HCT116 (cell line): ENCODE measurements at regions not wholly inside any gene's neighbourhood (a gene's known extent, or its start where the extent isn't known, plus 50 kb on each side); places are given as distances from the start of the nearest gene placed in this dataset.

Source experiments
- ATAC-seq: fragments of 200-7000 bp; cut with Tn5 transposase; 2 replicates; pipeline ENCODE4 v1.9.1; 2020; ENCODE audit warnings: mild to moderate bottlenecking, moderate library complexity
- BruUV-seq: library from RNA; stranded (reverse); fragments of 400-500 nt; replicated peaks from 2 replicates; lab custom pipeline; 2021; lab: Mats Ljungman, UMichigan
- CTCF ChIA-PET: fragments of 300-600 bp; sonication (Branson Sonifier 250); formaldehyde crosslinking; loops from one replicate; lab custom pipeline; 2021; ENCODE audit warnings: antibody characterized with exemption; lab: Charles Lee
- POLR2A ChIA-PET: fragments of 300-600, 350-600 bp; sonication (Branson Sonifier 250); formaldehyde crosslinking; loops from one replicate; lab custom pipeline; 2021; ENCODE audit warnings: antibody characterized with exemption; lab: Charles Lee
- RAD21 ChIA-PET, 2 experiments: fragments of 300-600 bp; sonication (Branson Sonifier 250); formaldehyde crosslinking; loops; one replicate each; lab custom pipeline; 2023; ENCODE audit warnings: low total read pairs in 2 of 2; ENCODE audit not compliant: uncharacterized antibody in 2 of 2, unreplicated experiment in 2 of 2, low non-redundant PET in 1 of 2; lab: Charles Lee
- DNase-seq: peaks from one replicate; pipeline ENCODE4 v3.0.0-alpha.2; 2010; ENCODE audit warnings: low read depth, low spot score
- H2AFZ ChIP-seq: fragments of 200-600 bp; shearing (Covaris generic), sonication (generic); 2 replicates; pipeline ENCODE4 v1.6.1; 2017; ENCODE audit warnings: low read depth, mixed run types, mixed read lengths, antibody characterized with exemption, low read length; ENCODE audit not compliant: poor library complexity, severe bottlenecking
- H3K27ac ChIP-seq: 2 replicates; pipeline ENCODE4 v1.5.1; 2012; ENCODE audit warnings: low read depth, low read length
- H3K27me3 ChIP-seq: fragments of 200-600 bp; sonication (generic); 2 replicates; pipeline ENCODE4 v1.6.1; 2016; ENCODE audit warnings: mixed run types, low read length, mixed read lengths; ENCODE audit not compliant: insufficient read depth
- H3K36me3 ChIP-seq, 2 experiments: fragments of 200-500 bp in 1 of 2; fragments of 200-600 bp in 1 of 2; sonication (Bioruptor generic) in 1 of 2; sonication (generic) in 1 of 2; 2 replicates each; pipeline versions ENCODE4 v1.5.1 to v1.6.1; 2014 to 2016; ENCODE audit warnings: low read length in 2 of 2, inconsistent platforms in 1 of 2, mixed read lengths in 1 of 2, mixed run types in 1 of 2; ENCODE audit not compliant: insufficient read depth in 2 of 2, control insufficient read depth in 1 of 2
- H3K4me1 ChIP-seq, 2 experiments: fragments of 200-600 bp in 1 of 2; sonication (generic) in 1 of 2; 2 replicates each; pipeline versions ENCODE4 v1.5.1 to v1.6.1; 2012 to 2017; ENCODE audit warnings: low read length in 2 of 2, inconsistent platforms in 1 of 2, mild to moderate bottlenecking in 1 of 2, mixed read lengths in 1 of 2, mixed run types in 1 of 2, moderate library complexity in 1 of 2; ENCODE audit not compliant: insufficient read depth in 2 of 2, control insufficient read depth in 1 of 2
- H3K4me2 ChIP-seq: fragments of 200-600 bp; sonication (generic); 2 replicates; pipeline ENCODE4 v1.6.1; 2017; ENCODE audit warnings: mixed run types, low read length, mixed read lengths
- H3K4me3 ChIP-seq, 2 experiments: fragments of 200-600 bp in 1 of 2; sonication (generic) in 1 of 2; replicated peaks in 1 of 2; 2 replicates each; pipeline ENCODE4 v1.5.1; 2011 to 2016; ENCODE audit warnings: low read length in 2 of 2, control low read depth in 1 of 2, low read depth in 1 of 2, mild to moderate bottlenecking in 1 of 2, mixed read lengths in 1 of 2, mixed run types in 1 of 2
- H3K79me2 ChIP-seq: fragments of 200-600 bp; sonication (generic); 2 replicates; pipeline ENCODE4 v1.6.1; 2017; ENCODE audit warnings: mild to moderate bottlenecking, mixed run types, low read length, moderate library complexity, mixed read lengths; ENCODE audit not compliant: insufficient read depth
- H3K9ac ChIP-seq: fragments of 200-600 bp; sonication (generic); 2 replicates; pipeline ENCODE4 v1.6.1; 2016; ENCODE audit warnings: low read length, mixed read lengths
- H3K9me2 ChIP-seq: fragments of 200-600 bp; sonication (generic), shearing (Covaris generic); 2 replicates; pipeline ENCODE4 v1.6.1; 2017; ENCODE audit warnings: mixed run types, mild to moderate bottlenecking, moderate library complexity; ENCODE audit not compliant: insufficient read depth
- H3K9me3 ChIP-seq, 2 experiments: fragments of 200-500 bp in 1 of 2; fragments of 200-600 bp in 1 of 2; sonication (Bioruptor generic) in 1 of 2; sonication (generic) in 1 of 2; 2 replicates each; pipeline ENCODE4 v1.6.1; 2014 to 2017; ENCODE audit warnings: low read length in 2 of 2, mixed read lengths in 2 of 2, inconsistent platforms in 1 of 2, low read depth in 1 of 2, mild to moderate bottlenecking in 1 of 2, mixed run types in 1 of 2, moderate library complexity in 1 of 2; ENCODE audit not compliant: control insufficient read depth in 1 of 2, insufficient read depth in 1 of 2
- H4K20me1 ChIP-seq: fragments of 200-600 bp; sonication (generic), shearing (Covaris generic); 2 replicates; pipeline ENCODE4 v1.6.1; 2017; ENCODE audit warnings: mixed run types, mild to moderate bottlenecking, moderate library complexity; ENCODE audit not compliant: insufficient read depth
- CEBPB ChIP-seq: IDR thresholded peaks from 2 replicates; pipeline ENCODE4 v1.6.1; 2012; ENCODE audit warnings: low read depth
- EGR1 ChIP-seq: IDR thresholded peaks from 2 replicates; pipeline ENCODE4 v1.6.1; 2012; ENCODE audit warnings: low read depth
- ELF1 ChIP-seq: IDR thresholded peaks from 2 replicates; pipeline ENCODE4 v1.6.1; 2012; ENCODE audit warnings: low read depth, borderline replicate concordance
- EZH2 ChIP-seq: fragments of 200-600 bp; sonication (generic); IDR thresholded peaks from 2 replicates; pipeline ENCODE4 v1.6.1; 2017; ENCODE audit warnings: antibody characterized with exemption, mixed run types
- EZH2phosphoT487 ChIP-seq: fragments of 200-600 bp; IDR thresholded peaks from 2 replicates; pipeline ENCODE4 v1.6.1; 2018; ENCODE audit warnings: antibody characterized with exemption, borderline replicate concordance
- FOSL1 ChIP-seq: IDR thresholded peaks from 2 replicates; pipeline ENCODE4 v1.6.1; 2012; ENCODE audit warnings: low read depth
- JUND ChIP-seq: IDR thresholded peaks from 2 replicates; pipeline ENCODE4 v1.6.1; 2012
- POLR2A ChIP-seq: IDR thresholded peaks from 2 replicates; pipeline ENCODE4 v1.7.0; 2011; ENCODE audit warnings: borderline replicate concordance; ENCODE audit not compliant: insufficient read depth, insufficient read length; ENCODE audit errors: extremely low read depth
- POLR2AphosphoS5 ChIP-seq: IDR thresholded peaks from 2 replicates; pipeline ENCODE4 v1.6.1; 2011; ENCODE audit warnings: mild to moderate bottlenecking, low read depth, low read length, moderate library complexity
- RAD21 ChIP-seq: IDR thresholded peaks from 2 replicates; pipeline ENCODE4 v1.6.1; 2012; ENCODE audit warnings: low read depth, mild to moderate bottlenecking
- SP1 ChIP-seq: IDR thresholded peaks from 2 replicates; pipeline ENCODE4 v1.6.1; 2012; ENCODE audit warnings: low read depth
- SRF ChIP-seq: IDR thresholded peaks from 2 replicates; pipeline ENCODE4 v1.6.1; 2012; ENCODE audit warnings: low read depth
- YY1 ChIP-seq: IDR thresholded peaks from 2 replicates; pipeline ENCODE4 v1.6.1; 2011; ENCODE audit warnings: low read length, low read depth, moderate library complexity, mild to moderate bottlenecking; ENCODE audit not compliant: insufficient replicate concordance; ENCODE audit errors: extremely low read depth
- ZFX ChIP-seq: fragments of 450-650 bp; IDR thresholded peaks from 2 replicates; pipeline ENCODE4 v1.6.1; 2017
- ZNF274 ChIP-seq: fragments of 200-500 bp; sonication (Bioruptor generic); IDR thresholded peaks from 2 replicates; pipeline ENCODE4 v1.6.1; 2014; ENCODE audit warnings: mild to moderate bottlenecking, low read depth, low read length, inconsistent platforms
- intact Hi-C: fragments of 100-400 bp; cut with micrococcal nuclease; formaldehyde crosslinking; loops from 2 replicates; pipeline ENCODE4 v1.10.0; 2022
- TF ChIP-seq, protein P1 (sequence below): IDR thresholded peaks from 2 replicates; pipeline ENCODE4 v1.6.1; 2012
- TF ChIP-seq, protein P2 (sequence below): IDR thresholded peaks from 2 replicates; pipeline ENCODE4 v1.6.1; 2012
- TF ChIP-seq, protein P3 (sequence below), 3 experiments: fragments of 200-600 bp in 1 of 3; sonication (generic) in 1 of 3; IDR thresholded peaks in 2 of 3; conservative IDR thresholded peaks in 1 of 3; 2 replicates each; pipeline ENCODE4 v1.5.1; 2012 to 2017; ENCODE audit warnings: low read depth in 2 of 3, low read length in 2 of 3, antibody characterized with exemption in 1 of 3, borderline replicate concordance in 1 of 3, control low read depth in 1 of 3, mild to moderate bottlenecking in 1 of 3, mixed read lengths in 1 of 3, mixed run types in 1 of 3, moderate library complexity in 1 of 3; ENCODE audit not compliant: insufficient read depth in 1 of 3
- TF ChIP-seq, protein P4 (sequence below): IDR thresholded peaks from 2 replicates; pipeline ENCODE4 v1.6.1; 2011; ENCODE audit warnings: mild to moderate bottlenecking, low read length, moderate library complexity; ENCODE audit not compliant: insufficient replicate concordance; ENCODE audit errors: extremely low read depth
- TF ChIP-seq, protein P5 (sequence below): IDR thresholded peaks from 2 replicates; pipeline ENCODE4 v1.6.1; 2012; ENCODE audit warnings: low read depth

DNA sequence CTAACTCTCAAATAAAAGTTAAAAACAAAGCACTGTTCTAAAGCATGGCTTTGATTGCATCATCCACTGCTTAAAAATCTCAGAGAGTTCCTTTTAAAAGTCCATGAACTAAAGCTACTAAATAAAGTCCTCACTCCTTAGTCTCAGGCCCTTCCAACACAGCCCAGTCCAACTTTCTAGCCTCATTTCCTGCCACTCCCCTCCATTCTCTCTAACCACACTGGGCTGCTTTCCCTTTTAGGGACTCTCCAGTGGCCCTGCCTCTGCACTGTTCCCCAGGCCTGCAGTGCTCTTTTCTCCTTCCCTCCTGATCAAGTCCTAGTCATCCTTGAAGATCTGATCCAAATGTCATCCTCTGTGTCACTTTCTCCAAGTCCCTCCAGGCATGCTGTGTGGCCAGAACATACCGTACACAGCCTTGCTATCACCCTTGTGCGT is 56.9 kb upstream of the PPP1R3C start:
- no peak overlapping the region for H3K9ac ChIP-seq
- no peak overlapping the region for H3K27ac ChIP-seq
- no peaks in the 10 kb centered on the region for H3K79me2 ChIP-seq
- no peak overlapping the region for H3K4me2 ChIP-seq
- no peaks in the 10 kb centered on the region for H4K20me1 ChIP-seq
- TF ChIP-seq RAD21 (no peak), EGR1 (no peak), SP1 (no peak), FOSL1 (no peak), POLR2A (no peak), CEBPB (no peak), SRF (no peak), POLR2AphosphoS5 (no peak), ZFX (no peak), EZH2phosphoT487 (no peak), ZNF274 (no peak), ELF1 (no peak), EZH2 (no peak), YY1 (no peak), JUND (no peak)
- TF ChIP-seq, protein P1, sequence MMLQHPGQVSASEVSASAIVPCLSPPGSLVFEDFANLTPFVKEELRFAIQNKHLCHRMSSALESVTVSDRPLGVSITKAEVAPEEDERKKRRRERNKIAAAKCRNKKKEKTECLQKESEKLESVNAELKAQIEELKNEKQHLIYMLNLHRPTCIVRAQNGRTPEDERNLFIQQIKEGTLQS = no peak
- TF ChIP-seq, protein P2, sequence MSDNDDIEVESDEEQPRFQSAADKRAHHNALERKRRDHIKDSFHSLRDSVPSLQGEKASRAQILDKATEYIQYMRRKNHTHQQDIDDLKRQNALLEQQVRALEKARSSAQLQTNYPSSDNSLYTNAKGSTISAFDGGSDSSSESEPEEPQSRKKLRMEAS = no peak
- TF ChIP-seq, protein P3, sequence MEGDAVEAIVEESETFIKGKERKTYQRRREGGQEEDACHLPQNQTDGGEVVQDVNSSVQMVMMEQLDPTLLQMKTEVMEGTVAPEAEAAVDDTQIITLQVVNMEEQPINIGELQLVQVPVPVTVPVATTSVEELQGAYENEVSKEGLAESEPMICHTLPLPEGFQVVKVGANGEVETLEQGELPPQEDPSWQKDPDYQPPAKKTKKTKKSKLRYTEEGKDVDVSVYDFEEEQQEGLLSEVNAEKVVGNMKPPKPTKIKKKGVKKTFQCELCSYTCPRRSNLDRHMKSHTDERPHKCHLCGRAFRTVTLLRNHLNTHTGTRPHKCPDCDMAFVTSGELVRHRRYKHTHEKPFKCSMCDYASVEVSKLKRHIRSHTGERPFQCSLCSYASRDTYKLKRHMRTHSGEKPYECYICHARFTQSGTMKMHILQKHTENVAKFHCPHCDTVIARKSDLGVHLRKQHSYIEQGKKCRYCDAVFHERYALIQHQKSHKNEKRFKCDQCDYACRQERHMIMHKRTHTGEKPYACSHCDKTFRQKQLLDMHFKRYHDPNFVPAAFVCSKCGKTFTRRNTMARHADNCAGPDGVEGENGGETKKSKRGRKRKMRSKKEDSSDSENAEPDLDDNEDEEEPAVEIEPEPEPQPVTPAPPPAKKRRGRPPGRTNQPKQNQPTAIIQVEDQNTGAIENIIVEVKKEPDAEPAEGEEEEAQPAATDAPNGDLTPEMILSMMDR (IDR thresholded peaks at IDR 0.05 in 2 of 3, conservative IDR thresholded peaks at IDR 0.05 in 1 of 3; ENCODE audit: borderline replicate concordance in 1 of 3, insufficient read depth in 1 of 3, low read depth in 2 of 3, low read length in 2 of 3) = no peak
- TF ChIP-seq, protein P4, sequence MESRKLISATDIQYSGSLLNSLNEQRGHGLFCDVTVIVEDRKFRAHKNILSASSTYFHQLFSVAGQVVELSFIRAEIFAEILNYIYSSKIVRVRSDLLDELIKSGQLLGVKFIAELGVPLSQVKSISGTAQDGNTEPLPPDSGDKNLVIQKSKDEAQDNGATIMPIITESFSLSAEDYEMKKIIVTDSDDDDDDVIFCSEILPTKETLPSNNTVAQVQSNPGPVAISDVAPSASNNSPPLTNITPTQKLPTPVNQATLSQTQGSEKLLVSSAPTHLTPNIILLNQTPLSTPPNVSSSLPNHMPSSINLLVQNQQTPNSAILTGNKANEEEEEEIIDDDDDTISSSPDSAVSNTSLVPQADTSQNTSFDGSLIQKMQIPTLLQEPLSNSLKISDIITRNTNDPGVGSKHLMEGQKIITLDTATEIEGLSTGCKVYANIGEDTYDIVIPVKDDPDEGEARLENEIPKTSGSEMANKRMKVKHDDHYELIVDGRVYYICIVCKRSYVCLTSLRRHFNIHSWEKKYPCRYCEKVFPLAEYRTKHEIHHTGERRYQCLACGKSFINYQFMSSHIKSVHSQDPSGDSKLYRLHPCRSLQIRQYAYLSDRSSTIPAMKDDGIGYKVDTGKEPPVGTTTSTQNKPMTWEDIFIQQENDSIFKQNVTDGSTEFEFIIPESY = no peak
- TF ChIP-seq, protein P5, sequence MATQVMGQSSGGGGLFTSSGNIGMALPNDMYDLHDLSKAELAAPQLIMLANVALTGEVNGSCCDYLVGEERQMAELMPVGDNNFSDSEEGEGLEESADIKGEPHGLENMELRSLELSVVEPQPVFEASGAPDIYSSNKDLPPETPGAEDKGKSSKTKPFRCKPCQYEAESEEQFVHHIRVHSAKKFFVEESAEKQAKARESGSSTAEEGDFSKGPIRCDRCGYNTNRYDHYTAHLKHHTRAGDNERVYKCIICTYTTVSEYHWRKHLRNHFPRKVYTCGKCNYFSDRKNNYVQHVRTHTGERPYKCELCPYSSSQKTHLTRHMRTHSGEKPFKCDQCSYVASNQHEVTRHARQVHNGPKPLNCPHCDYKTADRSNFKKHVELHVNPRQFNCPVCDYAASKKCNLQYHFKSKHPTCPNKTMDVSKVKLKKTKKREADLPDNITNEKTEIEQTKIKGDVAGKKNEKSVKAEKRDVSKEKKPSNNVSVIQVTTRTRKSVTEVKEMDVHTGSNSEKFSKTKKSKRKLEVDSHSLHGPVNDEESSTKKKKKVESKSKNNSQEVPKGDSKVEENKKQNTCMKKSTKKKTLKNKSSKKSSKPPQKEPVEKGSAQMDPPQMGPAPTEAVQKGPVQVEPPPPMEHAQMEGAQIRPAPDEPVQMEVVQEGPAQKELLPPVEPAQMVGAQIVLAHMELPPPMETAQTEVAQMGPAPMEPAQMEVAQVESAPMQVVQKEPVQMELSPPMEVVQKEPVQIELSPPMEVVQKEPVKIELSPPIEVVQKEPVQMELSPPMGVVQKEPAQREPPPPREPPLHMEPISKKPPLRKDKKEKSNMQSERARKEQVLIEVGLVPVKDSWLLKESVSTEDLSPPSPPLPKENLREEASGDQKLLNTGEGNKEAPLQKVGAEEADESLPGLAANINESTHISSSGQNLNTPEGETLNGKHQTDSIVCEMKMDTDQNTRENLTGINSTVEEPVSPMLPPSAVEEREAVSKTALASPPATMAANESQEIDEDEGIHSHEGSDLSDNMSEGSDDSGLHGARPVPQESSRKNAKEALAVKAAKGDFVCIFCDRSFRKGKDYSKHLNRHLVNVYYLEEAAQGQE = no peak
- TF ChIP-seq, all 23 proteins: peak for 0
- POLR2A ChIA-PET = no interaction called here
- ATAC-seq = no peak
- no TSS peak for BruUV-seq
- Histone ChIP-seq H3K9me3 (no peaks in the 10 kb centered on the region), H3K4me3 (no peak overlapping the region), H2AFZ (no peak overlapping the region), H3K9me2 (no peaks in the 10 kb centered on the region), H3K27me3 (no peaks in the 10 kb centered on the region), H3K36me3 (no peaks in the 10 kb centered on the region), H3K4me1 (no peaks in the 10 kb centered on the region)
- CTCF ChIA-PET = no interaction called here
- RAD21 ChIA-PET = no interaction called here
- no peak for DNase-seq
- intact Hi-C loops = loop anchor here (5.0 kb wide), 1 partner anchor 47 kb away; no protein-coding TSS in a partner anchor
